C4-2B (cell line): ENCODE measurements at regions not wholly inside any gene's neighbourhood (a gene's known extent, or its start where the extent isn't known, plus 50 kb on each side); places are given as distances from the start of the nearest gene placed in this dataset.

Source experiments
- H3K27ac ChIP-seq: fragments of 450-650 bp; 2 replicates; pipeline ENCODE4 v1.5.1; 2017
- ZFX ChIP-seq: fragments of 450-650 bp; IDR thresholded peaks from 2 replicates; pipeline ENCODE4 v1.6.1; 2017
- TF ChIP-seq, protein P1 (sequence below): fragments of 450-650 bp; conservative IDR thresholded peaks from 2 replicates; pipeline ENCODE4 v1.5.1; 2017; ENCODE audit warnings: mild to moderate bottlenecking

DNA sequence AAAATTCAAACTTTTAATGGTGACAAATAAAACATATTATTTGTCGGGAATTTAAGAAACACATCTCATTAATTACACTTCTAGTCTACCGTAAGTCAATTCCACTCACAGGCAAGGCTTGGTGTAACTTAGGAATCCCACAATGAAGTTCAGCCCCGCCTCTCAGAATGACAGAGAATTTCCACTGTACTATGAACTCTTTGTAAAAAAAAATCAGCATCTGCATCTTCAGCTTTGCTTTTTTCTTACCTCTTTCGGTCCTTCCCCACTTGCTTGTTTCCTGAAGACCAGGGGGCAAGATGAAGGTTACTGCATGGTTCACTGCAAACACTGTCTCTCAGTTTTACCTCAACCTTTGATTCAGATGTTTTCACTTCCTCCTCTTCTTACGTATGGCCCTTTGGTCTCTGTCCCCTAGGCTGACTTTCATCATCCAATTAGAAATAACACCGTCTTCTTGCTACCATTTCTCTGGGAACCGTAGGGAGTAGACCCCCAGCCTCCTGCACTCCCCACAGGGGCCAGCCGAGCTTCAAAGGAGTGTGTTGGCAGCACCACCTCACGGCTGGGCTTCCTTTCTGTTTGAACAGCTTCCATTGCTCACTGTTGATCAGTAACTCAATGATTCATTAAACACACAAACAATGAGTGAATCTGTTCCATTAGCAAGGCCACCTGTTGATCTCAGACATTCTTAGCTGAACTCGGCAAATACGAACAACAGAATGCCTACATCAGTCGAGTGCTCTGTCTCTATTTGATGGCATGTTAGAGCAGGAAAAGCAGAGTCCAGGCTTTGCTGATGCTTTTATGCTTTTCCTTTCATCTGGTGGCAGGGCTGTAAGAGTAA, 343.0 kb downstream of the BMP4 start:
- H3K27ac ChIP-seq: no peak overlapping the region
- TF ChIP-seq ZFX: no peak
- TF ChIP-seq, protein P1, sequence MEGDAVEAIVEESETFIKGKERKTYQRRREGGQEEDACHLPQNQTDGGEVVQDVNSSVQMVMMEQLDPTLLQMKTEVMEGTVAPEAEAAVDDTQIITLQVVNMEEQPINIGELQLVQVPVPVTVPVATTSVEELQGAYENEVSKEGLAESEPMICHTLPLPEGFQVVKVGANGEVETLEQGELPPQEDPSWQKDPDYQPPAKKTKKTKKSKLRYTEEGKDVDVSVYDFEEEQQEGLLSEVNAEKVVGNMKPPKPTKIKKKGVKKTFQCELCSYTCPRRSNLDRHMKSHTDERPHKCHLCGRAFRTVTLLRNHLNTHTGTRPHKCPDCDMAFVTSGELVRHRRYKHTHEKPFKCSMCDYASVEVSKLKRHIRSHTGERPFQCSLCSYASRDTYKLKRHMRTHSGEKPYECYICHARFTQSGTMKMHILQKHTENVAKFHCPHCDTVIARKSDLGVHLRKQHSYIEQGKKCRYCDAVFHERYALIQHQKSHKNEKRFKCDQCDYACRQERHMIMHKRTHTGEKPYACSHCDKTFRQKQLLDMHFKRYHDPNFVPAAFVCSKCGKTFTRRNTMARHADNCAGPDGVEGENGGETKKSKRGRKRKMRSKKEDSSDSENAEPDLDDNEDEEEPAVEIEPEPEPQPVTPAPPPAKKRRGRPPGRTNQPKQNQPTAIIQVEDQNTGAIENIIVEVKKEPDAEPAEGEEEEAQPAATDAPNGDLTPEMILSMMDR: no peak

DNA sequence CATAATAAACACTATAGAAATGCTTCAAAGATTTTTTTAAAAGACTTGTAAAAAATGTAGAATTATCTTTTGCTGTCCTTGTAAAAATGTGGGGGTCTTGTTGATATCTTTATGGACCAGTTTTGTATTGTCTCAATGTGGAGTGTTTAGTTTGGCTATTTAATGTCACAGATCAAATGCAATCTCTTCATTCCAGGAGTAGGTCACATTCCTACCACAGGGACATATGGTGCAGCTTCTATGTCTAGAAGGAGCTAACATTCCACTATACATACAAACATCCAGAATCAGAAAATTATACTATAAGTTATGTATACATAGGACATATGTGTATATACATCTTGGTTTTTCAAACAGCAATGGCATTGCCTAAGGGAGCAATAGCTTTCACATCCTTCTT, 345.7 kb downstream of the BMP4 start:
- no peak overlapping the region for H3K27ac ChIP-seq
- TF ChIP-seq ZFX: no peak
- TF ChIP-seq, protein P1: no peak

DNA sequence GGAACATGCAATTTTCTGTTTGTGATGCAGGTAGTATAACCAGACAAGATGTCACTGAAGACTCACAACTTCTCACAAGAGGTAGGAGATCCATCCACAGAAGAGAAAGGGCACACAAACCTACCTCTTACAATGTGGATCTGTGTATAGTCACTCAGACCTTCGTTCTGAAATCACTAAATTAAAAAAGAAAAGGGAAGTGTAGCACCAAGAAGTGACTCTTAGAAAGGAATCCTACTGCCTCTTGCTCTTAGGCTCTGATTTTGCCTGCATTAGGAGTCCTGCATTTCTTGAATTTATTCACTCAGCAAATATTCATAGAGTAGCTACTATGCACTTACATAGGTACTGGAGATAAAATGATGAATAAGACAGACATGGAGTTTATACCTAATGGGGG, 347.6 kb downstream of the BMP4 start:
- no peak for TF ChIP-seq ZFX
- TF ChIP-seq, protein P1: no peak
- no peak overlapping the region for H3K27ac ChIP-seq

DNA sequence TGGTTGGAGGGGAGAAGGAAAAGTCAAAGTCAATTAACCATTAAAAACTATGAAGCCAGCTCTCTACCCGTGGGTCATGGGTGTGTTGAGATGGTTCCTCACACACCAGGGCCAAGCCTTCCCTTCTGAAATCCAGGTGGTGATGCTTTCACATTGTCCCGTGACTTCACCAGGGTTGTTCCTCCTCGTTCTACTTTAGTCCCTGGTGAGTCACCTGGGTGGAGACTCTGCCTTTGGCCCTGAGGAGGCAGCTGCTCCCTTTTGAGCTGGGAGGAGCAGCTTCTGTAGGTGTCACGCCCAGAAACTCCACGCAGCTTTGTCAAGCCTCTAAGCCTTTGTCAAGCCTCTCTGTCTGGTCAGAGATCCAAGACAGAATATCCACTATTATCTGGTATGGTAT, 348.3 kb downstream of the BMP4 start:
- H3K27ac ChIP-seq: no peak overlapping the region
- TF ChIP-seq, protein P1: no peak
- TF ChIP-seq ZFX: no peak

DNA sequence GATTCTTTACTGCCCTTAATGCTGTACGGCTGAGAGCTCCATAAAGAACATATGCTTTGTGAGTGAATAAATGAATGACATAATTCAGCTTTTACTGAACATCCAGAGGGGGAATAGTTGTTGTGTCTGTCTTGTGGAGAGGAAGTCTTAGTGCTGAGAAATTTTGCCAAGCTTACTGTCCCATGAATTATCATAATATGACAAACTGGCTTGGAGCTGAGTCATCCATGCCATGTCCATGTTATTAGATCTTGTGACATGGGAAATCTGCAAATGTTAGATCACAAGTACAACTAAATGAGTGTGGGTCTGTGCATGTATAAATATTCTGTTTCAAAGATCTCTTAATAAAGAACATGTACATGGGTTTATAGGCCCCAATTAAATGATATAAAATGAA, 350.4 kb downstream of the BMP4 start:
- H3K27ac ChIP-seq: no peak overlapping the region
- TF ChIP-seq, protein P1: no peak

DNA sequence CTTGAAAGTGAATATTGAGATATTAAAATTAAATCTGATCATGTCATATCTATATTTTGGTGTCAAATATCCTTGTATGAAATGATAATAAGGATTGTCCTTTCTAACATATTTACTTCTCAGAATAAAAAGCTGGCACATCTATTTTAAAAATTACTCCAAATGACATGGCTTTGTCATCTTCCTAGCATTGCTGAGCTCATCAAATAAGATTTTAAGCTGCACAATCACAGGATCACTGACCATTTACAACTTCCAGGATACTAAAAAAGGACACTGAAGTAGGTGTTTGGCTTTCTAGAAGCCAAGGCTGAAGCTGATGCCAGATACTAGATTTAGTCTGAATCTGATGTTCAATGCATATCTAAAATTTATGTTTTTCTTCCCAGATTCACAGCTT, 351.1 kb downstream of the BMP4 start:
- H3K27ac ChIP-seq: no peak overlapping the region
- TF ChIP-seq ZFX: no peak

DNA sequence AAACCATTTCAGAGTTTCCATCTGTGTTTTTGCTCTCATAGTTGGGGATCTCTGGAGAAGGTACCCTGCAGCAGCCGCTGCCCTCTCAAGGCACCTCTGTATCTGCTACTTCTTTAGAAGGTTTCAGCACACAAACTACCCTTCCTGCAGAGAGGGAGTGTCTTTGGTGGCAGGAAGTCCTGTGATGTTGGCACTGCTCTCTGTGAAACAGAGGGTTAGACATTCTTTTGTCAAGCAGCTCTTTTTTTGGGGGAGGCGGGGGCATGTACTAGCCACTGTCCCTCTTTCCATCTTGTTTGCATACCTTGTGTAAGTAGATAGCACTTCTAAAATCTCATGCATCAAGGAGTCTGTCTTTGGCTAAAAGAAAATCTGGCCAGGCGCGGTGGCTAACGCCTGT, 352.6 kb downstream of the BMP4 start:
- H3K27ac ChIP-seq: no peak overlapping the region
- no peak for TF ChIP-seq ZFX
- TF ChIP-seq, protein P1: no peak

DNA sequence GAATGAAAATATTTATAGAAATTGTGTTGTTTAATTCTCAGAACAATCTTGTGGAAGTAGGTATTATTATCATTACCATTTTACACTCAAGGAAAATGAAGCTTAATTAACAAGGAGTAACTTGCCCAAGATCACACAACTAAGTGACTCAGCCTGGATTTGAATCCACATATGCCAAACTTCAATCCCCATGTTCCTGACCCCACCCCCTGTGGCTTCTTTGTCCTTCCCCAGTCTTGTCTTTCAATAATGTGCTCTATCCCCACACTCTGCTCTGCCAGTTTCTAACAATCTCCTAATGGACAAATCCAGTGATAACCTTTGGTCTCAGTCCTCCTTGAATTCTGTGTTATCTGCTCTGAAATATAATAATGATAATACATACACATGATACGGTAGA, 355.2 kb downstream of the BMP4 start:
- H3K27ac ChIP-seq: no peak overlapping the region
- TF ChIP-seq, protein P1: no peak
- no peak for TF ChIP-seq ZFX
